ENCODE measurements at regions not wholly inside any gene's neighbourhood (a gene's known extent, or its start where the extent isn't known, plus 50 kb on each side); places are given as distances from the start of the nearest gene placed in this dataset.

GRCh38 chrX:94454159-94454558, 780.2 kb downstream of the FAM133A start (continued):
- TF ChIP-seq, protein P1, sequence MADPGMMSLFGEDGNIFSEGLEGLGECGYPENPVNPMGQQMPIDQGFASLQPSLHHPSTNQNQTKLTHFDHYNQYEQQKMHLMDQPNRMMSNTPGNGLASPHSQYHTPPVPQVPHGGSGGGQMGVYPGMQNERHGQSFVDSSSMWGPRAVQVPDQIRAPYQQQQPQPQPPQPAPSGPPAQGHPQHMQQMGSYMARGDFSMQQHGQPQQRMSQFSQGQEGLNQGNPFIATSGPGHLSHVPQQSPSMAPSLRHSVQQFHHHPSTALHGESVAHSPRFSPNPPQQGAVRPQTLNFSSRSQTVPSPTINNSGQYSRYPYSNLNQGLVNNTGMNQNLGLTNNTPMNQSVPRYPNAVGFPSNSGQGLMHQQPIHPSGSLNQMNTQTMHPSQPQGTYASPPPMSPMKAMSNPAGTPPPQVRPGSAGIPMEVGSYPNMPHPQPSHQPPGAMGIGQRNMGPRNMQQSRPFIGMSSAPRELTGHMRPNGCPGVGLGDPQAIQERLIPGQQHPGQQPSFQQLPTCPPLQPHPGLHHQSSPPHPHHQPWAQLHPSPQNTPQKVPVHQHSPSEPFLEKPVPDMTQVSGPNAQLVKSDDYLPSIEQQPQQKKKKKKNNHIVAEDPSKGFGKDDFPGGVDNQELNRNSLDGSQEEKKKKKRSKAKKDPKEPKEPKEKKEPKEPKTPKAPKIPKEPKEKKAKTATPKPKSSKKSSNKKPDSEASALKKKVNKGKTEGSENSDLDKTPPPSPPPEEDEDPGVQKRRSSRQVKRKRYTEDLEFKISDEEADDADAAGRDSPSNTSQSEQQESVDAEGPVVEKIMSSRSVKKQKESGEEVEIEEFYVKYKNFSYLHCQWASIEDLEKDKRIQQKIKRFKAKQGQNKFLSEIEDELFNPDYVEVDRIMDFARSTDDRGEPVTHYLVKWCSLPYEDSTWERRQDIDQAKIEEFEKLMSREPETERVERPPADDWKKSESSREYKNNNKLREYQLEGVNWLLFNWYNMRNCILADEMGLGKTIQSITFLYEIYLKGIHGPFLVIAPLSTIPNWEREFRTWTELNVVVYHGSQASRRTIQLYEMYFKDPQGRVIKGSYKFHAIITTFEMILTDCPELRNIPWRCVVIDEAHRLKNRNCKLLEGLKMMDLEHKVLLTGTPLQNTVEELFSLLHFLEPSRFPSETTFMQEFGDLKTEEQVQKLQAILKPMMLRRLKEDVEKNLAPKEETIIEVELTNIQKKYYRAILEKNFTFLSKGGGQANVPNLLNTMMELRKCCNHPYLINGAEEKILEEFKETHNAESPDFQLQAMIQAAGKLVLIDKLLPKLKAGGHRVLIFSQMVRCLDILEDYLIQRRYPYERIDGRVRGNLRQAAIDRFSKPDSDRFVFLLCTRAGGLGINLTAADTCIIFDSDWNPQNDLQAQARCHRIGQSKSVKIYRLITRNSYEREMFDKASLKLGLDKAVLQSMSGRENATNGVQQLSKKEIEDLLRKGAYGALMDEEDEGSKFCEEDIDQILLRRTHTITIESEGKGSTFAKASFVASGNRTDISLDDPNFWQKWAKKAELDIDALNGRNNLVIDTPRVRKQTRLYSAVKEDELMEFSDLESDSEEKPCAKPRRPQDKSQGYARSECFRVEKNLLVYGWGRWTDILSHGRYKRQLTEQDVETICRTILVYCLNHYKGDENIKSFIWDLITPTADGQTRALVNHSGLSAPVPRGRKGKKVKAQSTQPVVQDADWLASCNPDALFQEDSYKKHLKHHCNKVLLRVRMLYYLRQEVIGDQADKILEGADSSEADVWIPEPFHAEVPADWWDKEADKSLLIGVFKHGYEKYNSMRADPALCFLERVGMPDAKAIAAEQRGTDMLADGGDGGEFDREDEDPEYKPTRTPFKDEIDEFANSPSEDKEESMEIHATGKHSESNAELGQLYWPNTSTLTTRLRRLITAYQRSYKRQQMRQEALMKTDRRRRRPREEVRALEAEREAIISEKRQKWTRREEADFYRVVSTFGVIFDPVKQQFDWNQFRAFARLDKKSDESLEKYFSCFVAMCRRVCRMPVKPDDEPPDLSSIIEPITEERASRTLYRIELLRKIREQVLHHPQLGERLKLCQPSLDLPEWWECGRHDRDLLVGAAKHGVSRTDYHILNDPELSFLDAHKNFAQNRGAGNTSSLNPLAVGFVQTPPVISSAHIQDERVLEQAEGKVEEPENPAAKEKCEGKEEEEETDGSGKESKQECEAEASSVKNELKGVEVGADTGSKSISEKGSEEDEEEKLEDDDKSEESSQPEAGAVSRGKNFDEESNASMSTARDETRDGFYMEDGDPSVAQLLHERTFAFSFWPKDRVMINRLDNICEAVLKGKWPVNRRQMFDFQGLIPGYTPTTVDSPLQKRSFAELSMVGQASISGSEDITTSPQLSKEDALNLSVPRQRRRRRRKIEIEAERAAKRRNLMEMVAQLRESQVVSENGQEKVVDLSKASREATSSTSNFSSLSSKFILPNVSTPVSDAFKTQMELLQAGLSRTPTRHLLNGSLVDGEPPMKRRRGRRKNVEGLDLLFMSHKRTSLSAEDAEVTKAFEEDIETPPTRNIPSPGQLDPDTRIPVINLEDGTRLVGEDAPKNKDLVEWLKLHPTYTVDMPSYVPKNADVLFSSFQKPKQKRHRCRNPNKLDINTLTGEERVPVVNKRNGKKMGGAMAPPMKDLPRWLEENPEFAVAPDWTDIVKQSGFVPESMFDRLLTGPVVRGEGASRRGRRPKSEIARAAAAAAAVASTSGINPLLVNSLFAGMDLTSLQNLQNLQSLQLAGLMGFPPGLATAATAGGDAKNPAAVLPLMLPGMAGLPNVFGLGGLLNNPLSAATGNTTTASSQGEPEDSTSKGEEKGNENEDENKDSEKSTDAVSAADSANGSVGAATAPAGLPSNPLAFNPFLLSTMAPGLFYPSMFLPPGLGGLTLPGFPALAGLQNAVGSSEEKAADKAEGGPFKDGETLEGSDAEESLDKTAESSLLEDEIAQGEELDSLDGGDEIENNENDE (IDR thresholded peaks at IDR 0.05; ENCODE audit: insufficient replicate concordance, low read length): no peak
- TF ChIP-seq SRF (IDR thresholded peaks at IDR 0.05; ENCODE audit: low read depth, low read length) (no peak), RXRA (IDR thresholded peaks at IDR 0.05; ENCODE audit: insufficient read depth, low read depth, low read length) (no peak), JUN (IDR thresholded peaks at IDR 0.05; ENCODE audit: low read depth, low read length) (no peak)

Data from H1 (cell line).